RWPE1 (cell line): ENCODE measurements at regions not wholly inside any gene's neighbourhood (a gene's known extent, or its start where the extent isn't known, plus 50 kb on each side); places are given as distances from the start of the nearest gene placed in this dataset.

Source experiments
- CTCF ChIA-PET: fragments of 350-600 bp; sonication (Branson Sonifier 250); formaldehyde crosslinking; extraction: SDS; loops from one replicate; lab custom pipeline; 2021; lab: Yijun Ruan, JAX
- POLR2A ChIA-PET: fragments of 400-600 bp; formaldehyde crosslinking; extraction: SDS; loops from one replicate; lab custom pipeline; 2020; ENCODE audit warnings: antibody characterized with exemption; ENCODE audit not compliant: low non-redundant PET; lab: Yijun Ruan, JAX
- DNase-seq: peaks from one replicate; pipeline ENCODE4 v3.0.0; 2012; ENCODE audit warnings: low spot score
- H3K27ac ChIP-seq: fragments of 450-650 bp; 2 replicates; pipeline ENCODE4 v1.5.1; 2017
- CTCF ChIP-seq: fragments of 450-650 bp; conservative IDR thresholded peaks from 2 replicates; pipeline ENCODE4 v1.5.1; 2017; ENCODE audit warnings: low read depth, mild to moderate bottlenecking

- ChIA-PET CTCF (interaction anchor here (0.7 kb wide), 1 partner anchor 19 kb away, joined by 3 read pairs; no protein-coding TSS in a partner anchor), POLR2A (no interaction called here)
- no peak for TF ChIP-seq CTCF
- no peak overlapping the region for H3K27ac ChIP-seq
- DNase-seq, result no peak
Observed at GRCh38 chr1:192024881-192025280, 133.4 kb upstream of the RGS18 start.

DNA sequence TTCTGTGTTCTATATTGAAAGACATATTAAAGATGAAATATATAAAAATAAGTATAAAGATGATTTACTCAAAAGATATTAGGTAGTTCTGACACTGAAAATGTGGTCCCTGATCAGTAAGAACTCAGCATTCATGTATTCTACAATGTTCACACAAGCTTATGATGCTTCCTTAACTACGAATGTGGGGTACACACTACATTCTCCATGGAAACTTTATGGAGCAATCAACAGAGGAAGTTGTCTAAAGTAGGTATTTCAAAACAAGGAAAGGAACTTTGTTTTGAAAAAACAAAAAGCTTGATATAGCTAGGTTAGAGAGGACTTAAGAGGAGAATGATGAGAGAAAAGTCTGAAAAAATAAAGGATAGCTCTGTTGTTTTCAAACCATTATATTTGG is 119.7 kb upstream of the RGS18 start:
- ChIA-PET CTCF (no interaction called here), POLR2A (no interaction called here)
- DNase-seq, result no peak
- TF ChIP-seq CTCF, result no peak
- H3K27ac ChIP-seq, result no peak overlapping the region

DNA sequence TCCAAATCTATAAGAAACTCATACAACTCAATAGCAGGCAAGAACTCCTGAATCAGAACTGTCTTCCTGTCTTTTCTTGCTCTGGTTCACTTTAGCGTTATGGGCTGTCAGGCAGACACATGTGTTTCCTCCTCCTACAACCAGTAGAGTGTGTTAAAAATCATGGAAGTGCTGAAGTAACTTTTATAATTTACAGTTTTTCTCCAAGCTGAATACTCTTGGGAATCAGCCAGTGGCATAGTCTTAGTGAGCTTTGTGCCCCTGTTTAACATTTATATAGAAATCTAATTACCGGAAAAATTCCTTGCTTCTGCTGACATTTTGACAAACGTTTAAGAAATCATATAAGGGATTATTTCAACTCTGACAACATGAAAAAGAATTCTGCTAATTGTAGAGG is 113.1 kb upstream of the RGS18 start:
- POLR2A ChIA-PET, result no interaction called here
- DNase-seq, result no peak
- TF ChIP-seq CTCF, result no peak
- no peak overlapping the region for H3K27ac ChIP-seq
- CTCF ChIA-PET, result no interaction called here

- H3K27ac ChIP-seq, result no peak overlapping the region
- TF ChIP-seq CTCF, result no peak
- ChIA-PET CTCF (interaction anchor here (0.6 kb wide), 2 partner anchors 17 to 522 kb away, joined by 3 to 9 read pairs; no protein-coding TSS in a partner anchor), POLR2A (no interaction called here)
- no peak for DNase-seq
Observed at GRCh38 chr1:192053531-192053971, 104.7 kb upstream of the RGS18 start.

DNA sequence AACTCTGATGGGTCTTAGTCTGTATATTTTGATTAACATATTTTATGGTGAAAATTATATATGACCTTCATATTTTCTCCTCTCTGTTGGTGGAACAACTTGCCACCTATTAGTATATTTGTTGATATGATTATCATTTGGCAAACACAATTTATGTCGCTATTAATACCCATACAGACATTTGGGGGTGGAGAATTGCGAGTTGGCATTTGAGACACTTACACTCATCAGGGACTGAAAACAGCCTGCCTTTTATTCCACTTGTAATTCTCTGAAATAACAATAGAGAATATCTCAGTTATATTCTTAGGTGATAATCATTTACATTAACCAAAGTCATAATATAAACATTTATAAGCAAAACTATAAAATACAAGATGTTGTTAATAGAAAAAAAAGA is 100.5 kb upstream of the RGS18 start:
- TF ChIP-seq CTCF, result no peak
- H3K27ac ChIP-seq, result no peak overlapping the region
- ChIA-PET POLR2A (no interaction called here), CTCF (no interaction called here)
- no peak for DNase-seq

GRCh38 chr1:192059407-192059806 is 98.9 kb upstream of the RGS18 start:
- DNase-seq, result no peak
- no peak overlapping the region for H3K27ac ChIP-seq
- TF ChIP-seq CTCF, result no peak
- POLR2A ChIA-PET, result no interaction called here
- CTCF ChIA-PET, result no interaction called here
